Middle frontal gyrus (tissue), 1 donor: ENCODE measurements at regions not wholly inside any gene's neighbourhood (a gene's known extent, or its start where the extent isn't known, plus 50 kb on each side); places are given as distances from the start of the nearest gene placed in this dataset.

Source experiments
- DNase-seq: peaks from one replicate; pipeline ENCODE4 v3.0.0-alpha.2; 2015; ENCODE audit warnings: low spot score; ENCODE audit errors: extremely low spot score

DNA sequence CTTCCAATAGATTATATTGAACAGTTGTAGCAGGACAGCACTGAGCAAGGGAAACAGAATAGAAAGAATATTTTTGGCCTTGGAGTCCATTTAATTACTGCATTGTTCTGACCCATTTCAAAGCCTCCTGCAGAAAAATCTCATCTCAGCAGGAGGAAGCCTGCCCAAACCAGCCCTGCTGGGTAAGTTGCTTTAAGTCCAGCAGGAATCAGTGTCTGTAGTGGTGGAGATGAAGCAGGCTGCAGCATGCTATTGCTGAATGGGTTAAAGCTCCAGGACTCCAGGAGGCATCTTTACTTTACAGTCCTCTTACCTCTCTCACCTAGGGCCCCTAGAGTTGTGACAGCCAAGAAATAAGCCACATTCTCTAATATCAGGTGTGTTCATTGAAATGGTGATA is 380.3 kb upstream of the THBS1 start:
- DNase-seq, result no peak

DNA sequence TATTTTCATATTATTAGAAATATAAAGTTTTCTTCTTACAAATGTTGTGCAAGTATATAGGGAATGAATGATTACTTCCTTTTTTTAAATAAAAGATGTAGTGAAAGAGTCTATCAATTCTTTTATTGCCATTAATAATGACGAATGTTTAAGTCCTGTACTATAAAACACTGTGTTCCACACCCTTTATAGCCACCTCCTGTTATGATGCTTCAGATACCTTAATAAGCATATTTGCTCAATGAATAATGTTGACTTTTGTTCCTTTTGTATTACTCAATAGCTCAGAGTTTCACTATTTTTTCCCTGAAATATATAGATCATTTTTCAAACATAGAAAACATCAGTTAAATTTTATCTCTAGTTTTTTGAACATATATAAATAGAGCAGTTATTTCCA is 378.2 kb upstream of the THBS1 start:
- no peak for DNase-seq

DNA sequence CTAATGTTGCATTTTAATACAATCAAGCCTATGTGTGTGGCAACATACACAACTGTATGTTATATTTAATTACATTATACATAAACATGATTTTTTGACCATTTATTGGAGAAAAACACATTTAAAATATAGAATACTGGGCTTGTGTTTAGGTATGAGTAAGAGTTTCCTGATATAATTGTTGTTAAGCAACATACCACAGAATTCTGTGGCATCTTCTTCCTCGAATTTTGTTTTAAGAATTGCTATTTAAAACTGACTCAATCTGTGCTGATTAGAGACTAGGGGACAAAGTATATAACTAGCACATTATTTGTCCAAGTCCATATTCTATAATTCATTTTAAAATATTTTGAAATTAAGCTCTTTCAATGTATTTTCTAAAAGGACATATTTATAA is 376.8 kb upstream of the THBS1 start:
- no peak for DNase-seq

DNA sequence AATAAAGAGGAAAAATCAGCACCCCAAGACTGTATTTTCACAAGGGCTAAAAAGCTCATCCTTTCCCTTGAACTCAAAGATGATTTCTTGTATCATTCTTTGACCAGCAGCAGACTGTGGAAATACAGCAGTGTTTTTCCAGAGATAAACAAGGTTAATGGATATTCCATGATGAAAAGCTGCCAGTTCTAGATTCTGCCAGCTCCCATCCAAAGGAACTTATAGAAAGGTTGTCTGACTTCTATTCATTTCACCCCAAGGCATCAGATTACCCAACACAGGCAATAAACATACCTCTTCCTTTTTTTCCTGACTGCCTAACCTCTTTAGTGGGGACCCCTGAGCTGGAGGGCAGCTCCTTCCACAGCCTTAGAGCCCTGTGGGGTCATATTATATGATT is 375.8 kb upstream of the THBS1 start:
- no peak for DNase-seq

DNA sequence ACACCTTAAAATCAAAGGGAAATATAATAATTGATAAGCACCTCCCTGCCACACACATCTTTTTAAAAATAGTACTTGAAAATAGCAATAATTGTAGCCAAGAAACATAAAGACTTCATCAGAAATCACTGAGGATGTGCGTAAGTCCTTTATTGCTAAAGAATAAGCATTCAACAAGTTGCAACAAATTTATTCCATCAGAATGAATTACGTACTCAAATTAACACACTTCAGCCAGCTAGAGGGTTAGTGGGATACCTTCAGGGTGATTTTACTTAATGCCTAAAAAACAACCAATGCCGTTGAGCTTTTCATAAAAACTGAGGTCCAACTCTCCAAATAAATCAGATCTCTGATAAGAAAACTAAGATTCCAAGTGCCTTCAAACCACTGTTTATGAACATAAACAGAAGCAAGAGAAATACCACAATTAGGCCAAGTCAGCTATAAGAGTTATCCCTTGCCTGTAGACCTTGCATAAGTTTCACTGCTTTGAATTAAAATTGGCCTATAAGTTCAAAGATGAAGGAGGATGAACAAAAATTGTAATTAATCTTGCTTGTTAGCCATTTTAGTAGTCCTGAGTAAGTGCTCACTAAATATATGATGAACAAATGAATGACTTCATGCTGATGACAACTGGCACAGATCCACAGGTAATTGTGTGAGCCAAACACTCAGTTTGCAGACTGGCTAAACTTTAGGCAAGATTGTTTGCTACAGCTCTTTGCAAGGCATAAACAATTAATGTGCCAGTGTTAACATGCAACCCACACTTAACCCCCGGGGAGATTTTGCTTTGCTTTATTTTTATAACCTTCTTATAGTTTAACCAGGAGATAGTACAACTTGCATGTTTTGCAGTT is 375.1 kb upstream of the THBS1 start:
- DNase-seq, result no peak

DNA sequence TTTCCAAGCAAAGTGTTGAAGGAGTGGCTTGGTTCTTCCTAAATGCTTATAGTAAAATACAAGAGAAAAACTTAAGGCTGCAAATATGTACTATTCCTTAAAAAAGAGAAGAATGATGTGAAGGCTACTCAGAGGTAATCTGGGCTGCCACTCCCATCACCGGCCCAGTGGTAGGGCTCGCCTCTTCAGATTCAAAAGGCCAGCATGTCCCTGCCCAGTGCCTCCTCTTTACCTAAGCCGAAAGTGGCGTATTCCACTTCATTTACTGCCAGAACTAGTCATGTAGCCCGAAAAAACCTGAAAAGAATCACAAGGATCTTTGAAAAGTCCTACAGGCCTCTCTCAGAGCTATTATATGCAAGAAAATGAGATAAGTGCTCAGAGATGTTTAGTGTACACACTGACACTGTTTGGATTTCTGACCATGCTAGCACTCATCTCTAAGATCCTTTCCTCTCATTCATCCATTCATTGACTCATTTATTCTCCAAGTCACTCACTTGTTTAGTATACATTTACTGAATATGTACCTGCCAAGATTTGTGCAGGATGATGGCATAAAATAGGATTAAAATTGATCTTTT is 373.3 kb upstream of the THBS1 start:
- no peak for DNase-seq

DNA sequence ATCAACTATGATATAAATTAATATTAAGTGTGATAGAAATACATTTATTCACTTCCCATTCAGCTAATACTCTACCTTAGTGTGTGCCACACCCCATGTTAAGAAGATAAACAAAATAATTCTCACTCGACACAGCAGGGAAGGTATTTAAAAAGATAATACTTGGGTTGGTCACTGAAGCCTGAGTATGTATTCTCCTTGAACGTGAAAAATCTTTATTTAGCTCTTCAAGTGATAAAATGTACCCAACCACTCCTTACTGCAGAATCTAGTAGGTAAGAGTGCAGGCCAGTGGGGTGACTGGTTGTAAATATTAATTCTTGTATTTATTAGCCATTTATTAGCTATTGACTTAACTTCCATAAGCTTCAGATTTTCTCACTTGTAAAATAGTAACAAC is 372.7 kb upstream of the THBS1 start:
- DNase-seq, result no peak

DNA sequence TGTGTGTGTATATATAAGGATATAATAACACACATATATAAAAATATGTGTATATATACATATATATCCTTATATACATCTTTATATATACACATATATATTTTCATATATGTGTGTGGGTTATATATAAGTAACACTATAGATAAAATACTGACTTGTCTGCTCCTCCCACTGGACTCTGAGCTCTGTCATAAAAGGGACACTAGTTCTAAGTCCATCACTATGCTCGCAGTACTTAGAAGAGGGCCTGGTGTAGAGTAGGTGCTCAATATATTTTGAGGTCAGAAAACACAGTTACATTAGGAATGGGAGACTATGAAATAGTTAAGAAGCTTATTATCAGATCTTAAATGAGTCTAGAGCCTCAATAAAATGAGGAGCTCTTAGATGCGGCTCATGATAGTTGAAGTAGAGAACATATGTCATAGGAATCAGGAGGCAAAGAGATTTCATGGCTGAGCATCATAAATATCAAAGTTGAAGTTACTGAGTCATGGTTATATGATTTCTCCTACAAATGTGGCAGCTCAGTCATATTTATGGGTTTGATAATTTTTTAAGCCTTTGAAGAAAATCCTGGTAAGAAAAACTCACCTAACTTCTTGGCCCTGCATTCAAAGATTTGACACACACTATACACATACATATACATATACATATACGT is 371.2 kb upstream of the THBS1 start:
- no peak for DNase-seq

DNA sequence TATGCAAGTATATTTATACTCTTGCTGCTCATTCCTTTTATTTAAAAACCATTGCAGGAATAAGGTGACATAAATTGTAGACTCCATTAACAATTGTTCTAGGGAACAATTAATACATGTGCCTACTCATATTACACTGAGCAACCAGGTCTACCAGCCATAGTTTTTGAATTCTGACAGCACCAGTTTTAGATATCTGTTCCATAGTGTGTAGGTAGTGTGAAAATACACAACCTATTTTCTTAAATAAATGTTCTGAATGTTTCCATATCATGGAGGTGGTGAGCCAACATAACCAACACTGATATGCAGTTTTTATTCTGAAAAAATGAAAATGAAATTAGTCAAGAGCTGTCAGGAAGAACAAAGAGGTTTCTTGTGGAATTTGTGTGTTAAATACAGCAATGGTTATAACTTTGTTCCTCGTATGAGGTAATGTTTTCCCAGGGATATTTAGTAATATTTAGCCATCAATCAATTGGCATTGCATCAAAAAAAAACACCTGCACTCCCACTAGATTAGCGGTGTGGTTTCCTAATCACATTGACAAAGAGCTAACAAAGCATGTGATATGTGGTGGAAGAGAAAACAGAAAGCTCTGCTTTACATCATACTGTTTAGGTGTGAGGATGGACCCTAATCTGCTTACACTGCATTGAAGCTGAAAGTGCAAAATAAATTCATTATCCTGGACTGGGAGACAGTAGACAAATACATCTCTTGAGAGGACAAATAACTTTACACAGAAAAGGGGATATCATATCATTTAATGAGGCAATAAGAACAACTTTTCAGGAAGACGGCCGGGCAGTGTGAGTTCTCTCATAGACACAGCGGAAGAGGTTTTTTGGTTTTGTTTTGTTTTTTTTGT is 369.5 kb upstream of the THBS1 start:
- DNase-seq, result no peak

DNA sequence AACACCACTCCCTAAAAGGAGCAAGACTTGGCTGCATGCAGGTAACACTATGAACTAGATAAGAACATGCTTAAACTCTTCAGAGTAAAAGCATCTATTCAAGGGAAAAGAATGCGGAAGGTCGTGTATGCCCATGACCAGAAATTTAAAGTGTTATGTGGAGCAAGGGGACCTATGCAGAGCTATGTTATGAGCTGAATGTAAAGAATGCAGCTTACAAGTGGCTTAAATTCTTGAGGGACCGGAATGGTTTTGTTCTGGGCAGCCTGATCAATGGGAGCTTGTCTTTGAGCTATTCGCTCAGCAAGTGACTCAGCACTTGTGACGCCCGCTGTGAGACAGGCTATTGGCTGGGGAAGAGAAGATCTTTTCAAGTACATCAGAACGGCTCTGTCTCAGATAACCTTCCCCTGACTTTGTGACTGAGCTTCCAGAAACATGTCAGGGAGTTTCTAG is 367.5 kb upstream of the THBS1 start:
- DNase-seq, result no peak

DNA sequence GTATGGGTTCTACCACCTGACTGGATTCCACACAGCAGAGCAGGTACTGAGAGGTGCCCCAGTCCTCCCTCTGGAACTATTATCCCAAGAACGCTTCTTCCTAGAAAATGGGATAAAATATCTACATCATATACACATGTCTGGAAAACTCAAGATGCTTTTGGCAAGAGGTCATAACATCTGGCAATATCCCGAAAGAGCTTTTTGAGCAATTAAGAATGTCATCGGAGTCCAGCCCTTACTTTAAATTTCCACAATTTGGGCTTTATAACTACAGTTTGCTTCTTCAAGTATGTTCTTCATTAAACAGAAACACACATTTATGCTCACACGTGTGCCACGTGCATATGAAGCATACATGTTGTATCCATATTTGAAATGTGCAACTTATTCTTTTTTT is 365.9 kb upstream of the THBS1 start:
- DNase-seq, result no peak

DNA sequence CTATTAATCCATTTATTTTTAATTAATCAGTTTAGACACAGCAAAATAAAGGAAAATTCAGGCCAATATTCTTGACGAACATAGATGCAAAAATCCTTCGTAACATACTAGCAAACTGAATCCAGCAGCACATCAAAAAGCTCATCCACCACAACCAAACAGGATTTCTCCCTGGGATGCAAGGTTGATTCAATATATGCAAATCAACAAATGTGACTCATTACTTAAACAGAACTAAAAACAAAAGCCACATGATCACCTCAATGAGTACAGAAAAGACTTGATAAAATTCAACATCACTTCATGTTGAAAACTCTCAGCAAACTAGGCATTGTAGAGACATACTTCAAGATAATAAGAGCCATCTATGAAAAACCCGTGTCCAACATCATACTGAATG is 364.1 kb upstream of the THBS1 start:
- DNase-seq, result no peak

DNA sequence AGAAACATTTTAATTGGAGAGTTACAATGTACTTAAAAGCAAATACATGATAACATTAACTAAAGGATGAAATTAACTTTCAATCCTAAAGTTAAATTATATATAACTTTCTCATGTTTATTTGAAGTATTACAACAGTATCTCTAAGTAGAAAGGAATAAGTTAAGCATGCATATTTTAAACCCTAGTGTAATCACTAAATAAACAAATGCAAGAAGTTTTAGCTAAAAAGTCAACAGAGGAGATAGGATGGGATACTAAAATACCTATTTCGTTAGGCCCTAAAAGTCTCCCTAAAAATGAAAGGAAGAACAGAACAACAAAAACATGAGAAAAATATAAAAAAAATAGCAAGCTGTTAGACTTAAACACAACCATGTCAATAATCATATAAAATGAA is 361.3 kb upstream of the THBS1 start:
- DNase-seq, result no peak

DNA sequence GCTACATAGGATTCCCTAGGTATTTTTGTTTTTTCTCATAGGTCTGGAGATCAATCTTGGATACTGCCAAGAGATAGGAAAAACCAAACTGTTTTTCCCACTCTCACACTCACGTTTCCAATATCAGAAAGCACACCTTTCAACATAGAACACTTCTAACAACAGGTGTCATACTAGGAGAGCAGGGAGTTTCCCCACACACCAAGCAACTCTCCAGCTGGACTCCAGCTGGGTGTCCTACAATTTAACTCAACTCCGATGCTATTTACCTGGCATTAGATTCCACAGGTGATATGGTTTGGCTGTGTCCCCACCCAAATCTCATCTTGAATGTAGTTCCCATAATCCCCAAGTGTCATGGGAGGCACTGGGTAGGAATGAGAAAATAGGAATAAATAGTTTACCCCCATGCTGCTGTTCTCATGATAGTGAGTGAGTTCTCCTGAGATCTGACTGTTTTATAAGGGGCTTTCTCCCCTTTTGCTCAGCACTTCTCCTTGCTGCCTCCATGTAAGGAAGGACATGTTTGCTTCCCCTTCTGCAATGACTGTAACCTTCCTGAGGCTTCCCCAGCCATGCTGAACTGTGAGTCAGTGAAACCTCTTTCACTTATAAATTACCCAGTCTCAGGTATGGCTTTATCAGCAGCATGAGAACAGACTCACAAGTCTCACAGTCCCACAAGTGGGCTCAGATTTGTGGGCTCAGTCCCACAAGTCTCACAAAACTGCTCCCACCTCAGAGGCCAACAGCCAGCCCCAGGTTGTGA is 354.5 kb upstream of the THBS1 start:
- no peak for DNase-seq

DNA sequence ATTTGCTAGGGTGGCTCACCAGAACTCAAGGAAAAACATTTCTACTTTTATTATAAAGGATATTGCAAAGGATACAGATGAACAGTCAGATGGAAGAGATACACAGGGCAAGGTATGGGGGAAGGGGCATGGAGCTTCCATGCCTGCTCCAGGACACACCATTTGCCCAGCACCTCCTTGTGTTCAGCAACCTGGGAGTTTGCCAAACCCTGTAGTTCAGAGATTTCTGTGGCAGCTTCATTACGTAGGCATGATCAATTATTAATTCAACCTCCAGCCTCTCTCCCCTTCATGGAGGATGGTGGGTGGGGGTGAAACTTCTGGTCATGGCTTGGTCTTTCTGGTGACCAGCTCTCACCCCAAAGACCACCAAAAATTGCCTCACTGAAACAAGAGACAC is 353.9 kb upstream of the THBS1 start:
- DNase-seq, result no peak

DNA sequence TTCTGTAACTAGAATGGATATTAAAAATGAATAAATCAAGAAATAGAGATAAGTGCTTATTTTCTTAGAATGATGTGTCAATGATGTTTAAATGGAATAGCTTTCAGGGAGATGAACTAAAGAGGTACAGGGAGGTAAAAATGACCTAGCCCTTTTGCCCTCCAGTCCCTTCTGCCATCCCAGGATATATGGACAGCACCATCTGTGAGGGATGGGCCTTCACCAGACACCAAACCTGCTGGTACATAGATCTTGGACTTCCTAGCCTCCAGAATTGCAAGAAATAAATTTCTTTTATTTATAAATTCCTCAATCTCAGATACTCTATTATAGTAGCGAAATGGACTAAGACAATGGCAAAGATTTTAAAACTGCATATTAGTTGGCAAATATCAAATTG is 352.0 kb upstream of the THBS1 start:
- DNase-seq, result no peak

DNA sequence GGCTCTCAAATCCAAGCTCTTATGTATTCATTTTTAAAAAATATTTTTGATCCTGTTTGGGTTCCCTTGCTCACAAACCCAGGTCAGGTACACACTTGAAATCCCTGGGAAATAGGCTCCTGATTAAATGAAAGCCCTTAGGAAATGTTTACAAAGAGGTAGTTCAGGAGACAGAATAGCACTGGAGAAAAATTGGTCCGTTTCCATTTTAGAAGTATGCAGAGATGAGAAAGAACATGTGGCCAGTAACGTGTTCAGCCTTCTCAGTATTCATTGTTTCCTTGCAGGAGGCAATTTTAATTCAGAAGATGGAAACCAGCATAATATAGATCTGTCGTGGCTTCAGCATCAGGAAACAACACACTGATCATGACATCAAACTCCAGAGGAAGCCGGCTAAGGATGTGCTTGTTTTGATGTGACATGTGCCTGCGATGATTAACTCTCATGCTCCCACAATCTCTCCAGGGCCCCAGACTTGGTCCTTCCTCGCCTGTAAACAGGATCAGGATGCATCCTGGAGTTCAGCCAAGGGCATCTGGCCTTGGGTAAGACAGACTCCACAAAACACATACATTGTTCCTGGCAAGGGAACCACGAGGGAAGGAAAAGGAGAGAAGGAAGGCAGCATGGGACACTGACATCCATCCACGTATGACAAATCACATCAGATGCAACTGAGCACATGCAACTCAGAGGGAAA is 350.5 kb upstream of the THBS1 start:
- DNase-seq, result no peak

DNA sequence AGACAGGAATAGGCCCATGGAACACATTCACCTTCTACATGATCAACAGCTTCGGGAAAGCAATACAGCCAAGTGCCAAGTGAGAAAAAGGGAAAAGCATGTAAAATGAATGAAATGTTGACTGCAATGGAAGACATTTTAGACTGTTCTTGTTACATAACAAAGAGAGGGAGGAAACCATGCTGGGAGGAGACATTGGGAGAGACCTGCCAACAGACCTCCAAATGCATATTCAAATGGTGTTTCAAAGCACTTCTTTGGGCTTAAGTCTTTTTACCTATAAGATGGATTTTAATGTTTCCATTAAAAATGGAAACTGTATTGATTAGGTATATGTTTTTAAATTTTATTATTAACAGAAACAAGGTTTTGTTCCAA is 350.0 kb upstream of the THBS1 start:
- no peak for DNase-seq

DNA sequence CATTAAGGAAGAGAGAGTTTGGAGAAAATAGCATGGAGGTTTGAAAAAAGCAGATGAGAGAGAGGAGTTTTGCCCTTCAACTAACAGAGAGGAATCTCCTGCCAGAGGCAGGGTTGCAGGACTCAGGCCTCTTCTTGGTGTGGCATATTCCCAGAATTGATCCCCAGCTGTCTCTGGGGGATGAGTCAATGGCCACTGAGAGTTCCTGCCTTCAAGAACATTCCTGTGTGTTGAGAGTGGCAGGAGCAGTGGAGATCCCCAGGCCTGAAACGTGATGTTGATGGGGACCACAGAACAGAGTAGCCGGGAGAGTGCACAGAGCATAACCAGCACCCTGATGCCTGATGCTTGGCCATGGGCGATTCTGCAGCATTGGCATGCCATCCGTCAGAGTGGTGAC is 348.4 kb upstream of the THBS1 start:
- DNase-seq, result no peak

DNA sequence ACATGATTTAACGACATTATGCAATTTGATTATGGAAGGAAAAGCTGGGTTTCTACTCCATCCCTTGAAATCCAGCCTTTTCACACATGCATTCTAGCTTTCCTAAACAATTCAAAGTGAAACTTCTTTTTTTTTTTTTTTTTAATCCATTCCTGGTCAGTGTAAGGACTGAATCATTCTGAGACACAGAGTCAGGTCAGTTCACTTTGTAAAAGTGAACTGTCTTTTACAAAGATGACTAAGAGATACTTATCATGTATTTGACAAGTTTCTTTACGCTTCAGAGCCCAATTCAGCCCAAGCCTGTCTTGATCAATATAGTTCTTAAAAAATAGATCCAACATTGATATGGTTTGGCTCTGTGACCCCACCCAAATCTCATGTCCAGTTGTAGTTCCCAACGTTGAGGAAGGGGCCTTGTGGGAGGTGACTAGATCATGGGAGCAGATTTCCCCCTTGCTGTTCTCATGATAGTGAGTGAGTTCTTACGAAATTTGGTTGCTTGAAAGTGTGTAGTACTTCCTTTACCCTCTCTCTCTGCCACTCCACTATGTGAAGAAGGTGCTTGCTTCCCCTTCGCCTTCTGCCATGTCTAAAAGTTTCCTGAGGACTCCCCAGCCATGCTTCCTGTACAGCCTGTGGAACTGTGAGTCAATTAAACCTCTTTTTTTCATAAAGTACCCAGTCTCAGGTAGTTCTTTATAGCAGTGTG is 345.6 kb upstream of the THBS1 start:
- DNase-seq, result no peak
